Stimulated activated CD8-positive, alpha-beta memory T cell treated with anti-CD3 and anti-CD28 coated beads, Interleukin-4, amount 100 ng/mL, for 24 hours (primary cell): ENCODE measurements at regions not wholly inside any gene's neighbourhood (a gene's known extent, or its start where the extent isn't known, plus 50 kb on each side); places are given as distances from the start of the nearest gene placed in this dataset.

ENCODE experiments used
- DNase-seq: peaks from one replicate; pipeline ENCODE4 v3.0.0-alpha.2; 2020; ENCODE audit warnings: low read depth

DNA sequence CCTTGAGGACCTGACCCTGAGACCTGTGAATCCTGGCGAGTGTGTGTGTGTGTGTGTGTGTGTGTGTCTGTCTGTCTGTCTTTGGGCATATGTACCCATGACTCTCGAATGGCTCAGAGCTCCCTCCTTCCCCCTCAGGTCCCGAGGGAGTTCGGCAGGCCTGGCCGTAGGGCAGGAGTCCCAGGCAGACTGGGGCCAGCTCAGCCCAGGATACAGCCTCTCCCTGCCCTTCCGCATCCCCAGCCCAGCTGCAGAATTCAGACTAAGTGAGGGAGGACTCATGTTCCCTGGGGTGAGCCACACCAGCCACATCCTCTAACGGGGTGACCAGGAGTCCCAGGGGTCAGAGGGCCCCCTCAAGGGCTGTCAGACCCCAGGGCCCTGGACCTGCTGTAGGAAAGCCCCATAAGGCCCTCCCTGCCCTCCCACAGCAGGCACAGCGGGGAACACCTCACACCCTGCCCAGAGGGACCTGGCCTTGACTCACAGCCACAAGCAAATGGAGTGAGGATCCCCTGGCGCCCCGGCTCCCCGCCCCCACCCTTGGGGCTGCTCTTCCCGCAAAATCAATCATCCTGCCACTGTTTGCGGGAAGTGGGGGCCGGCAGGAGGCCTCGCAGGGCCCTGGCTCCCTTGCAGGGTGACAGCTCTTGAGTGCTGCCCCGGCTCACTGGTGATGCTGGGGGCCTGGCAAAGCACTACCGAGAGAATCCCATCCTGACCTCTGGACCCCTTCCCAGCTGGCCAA lies 101.7 kb upstream of the CASZ1 start:
- DNase-seq, result no peak

DNA sequence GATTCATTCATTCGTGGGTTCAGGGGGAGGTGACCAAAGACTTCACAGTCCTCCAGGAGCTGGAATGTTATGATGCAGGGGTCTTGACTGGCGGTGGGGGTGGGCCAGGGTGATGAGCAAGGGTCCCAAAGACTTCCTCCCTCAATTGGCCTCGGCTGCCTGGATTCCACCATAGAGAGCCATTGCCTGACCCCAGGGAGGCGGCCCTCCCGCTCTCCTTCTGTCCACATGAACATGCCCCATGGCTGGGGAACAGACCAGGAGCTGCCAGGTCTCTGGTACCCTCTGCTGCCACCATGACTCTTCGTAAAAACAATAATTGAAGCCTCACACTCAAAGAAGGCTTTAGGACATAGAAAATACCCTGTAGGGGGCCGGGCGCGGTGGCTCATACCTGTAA lies 102.5 kb upstream of the CASZ1 start:
- DNase-seq, result no peak

DNA sequence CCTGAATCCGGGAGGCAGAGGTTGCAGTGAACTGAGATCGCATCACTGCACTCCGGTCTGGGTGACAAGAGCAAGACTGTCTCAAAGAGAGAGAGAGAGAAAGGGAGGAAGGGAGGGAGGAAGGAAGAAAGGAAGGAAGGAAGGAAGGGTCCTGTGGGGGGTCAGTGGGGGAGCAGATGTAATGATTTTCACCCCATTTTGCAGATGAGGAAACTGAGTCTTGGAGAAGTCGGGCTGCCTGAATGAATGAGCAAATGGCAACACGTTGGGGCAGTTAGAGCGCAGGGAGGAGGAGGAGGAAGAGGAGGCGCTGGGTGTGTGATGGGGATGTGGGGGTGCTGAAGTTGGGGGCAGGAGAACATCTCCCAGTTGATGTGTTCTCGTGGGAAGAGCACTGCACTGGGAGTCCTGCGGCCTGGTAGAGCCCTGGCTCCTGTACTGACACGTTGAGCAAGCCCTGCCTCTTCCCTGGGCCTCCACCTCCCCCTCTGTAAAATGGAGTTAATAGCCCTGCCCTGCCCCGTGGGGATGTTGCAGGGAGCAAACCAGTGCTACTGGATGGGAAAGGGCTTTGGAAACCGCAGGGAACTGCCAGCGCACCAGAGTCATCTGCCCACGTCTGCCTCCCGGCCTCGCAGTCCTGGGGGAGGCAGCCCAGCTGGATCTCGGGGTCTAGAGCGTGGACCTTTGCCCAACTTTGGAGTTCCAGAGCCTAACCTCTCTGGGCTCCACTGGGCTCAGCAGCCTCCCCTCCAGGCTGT lies 103.2 kb upstream of the CASZ1 start:
- no peak for DNase-seq

DNA sequence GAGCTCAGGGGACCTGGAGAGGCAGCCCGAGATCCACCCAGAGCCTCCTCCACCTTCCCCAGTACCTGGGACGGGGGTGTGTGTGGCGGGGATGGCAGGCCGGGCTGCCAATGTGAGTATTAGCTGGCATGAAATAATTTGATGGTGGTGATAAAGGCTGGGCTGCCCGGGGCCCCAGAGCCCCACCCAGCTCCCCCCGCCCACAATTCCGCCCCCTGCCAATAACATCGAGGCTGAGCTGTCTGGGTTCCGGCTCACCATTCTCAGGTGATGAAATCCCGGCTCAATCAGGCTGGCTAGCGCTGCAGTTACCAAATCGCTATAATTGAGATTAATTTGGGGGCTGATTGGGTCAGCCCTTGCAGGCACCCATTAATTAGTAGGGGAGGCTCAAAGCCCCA lies 103.8 kb upstream of the CASZ1 start:
- no peak for DNase-seq

DNA sequence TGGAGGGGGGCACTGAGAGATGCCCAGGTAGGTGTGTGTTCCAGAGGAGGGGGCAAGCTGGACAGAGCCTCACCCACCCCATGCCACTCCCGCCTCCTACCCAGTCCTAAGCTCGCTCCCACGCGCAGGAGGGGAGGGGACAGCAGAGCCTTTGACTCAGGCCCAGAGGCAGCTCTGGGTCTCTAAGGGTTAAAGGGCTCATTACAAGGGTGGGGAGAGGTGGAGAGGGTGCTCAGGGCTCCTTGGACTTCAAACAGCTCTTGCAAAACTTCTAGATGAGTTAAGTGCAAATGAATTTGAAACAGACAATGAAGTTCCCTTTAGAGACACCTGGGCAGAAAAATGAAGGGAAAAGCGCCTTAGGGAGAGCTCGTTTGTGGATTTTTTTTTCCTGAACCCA lies 104.2 kb upstream of the CASZ1 start:
- no peak for DNase-seq

DNA sequence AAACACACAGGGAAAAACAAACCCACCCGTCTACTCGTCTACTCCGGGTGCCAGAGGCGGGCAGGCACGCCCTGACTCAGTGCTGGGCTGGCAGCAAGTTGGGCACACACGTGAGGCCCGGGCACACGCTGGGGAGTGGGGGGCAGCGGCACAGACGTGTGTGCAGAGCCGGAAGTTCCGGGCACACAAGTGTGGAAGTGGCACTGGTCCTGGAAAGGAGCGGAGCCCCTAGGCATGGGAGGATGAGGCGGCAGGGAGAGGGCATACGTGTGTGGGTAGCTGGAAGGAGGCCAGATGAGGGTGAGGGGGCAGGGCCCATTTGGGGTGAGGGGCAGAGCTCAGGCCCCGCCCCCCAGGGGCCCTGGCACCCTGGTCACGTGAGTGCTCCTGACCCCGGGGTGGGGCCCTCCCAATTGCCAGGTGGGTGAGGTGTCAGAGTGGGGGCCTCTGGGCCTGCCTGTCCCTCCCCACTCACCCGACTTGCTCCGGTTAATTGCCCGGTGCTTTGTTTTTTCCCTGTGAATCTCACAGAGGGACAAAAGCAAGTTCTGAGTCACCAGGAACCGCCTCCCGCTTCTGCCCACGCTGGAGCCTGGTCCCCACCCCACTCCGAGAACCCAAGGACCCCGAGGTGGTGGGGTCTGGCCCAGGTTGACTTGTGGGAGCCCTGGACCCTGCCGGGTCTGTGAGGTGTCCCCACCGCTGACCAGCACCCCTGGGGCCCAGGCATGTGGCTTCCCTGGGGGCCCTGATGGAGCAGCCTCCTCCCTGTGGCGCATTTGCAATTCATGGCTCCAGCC lies 104.8 kb upstream of the CASZ1 start:
- no peak for DNase-seq

DNA sequence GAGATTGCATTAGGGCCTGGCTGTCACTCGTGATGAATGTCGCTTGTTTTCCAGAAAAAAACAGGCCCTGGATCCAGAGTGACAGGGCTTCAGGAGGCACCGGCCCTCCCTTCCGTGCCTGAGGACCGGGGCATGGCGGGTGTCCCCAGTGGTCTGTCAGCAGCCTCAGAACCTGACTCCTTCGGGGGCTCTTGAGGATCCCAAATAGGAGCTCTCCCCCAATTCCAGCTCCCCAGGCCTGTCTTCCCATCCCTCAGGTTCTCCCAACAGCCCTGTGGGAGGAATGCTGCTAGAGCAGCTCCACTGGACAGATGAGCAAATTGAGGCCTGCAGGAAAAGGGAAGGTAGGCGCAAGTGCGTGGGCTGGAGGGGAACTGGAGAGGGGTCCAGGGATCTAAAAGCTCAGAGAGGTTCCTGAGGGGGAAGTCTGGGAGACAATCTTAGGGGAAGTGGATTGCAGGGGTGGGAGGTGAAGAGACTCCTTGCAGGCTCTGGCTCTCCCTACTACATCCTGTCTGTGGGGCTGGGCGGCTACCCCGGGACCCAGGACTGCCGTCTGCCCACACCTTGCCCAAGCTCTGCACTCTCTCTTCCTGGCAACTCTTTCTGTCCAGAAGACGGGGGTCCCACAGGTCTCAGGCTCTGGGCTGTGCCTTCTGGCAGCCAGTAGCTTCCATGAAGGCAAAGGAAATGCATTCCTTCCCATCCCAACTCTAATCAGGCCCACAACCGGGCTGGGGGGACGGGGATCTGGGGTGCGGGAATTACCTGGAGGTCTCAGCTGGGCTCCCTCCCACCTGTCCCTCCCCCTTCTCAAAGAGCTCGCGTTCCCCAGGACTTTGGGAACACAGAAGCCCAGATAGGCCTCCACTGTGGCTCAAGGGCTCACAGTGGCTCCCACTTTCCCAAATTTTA lies 105.7 kb upstream of the CASZ1 start:
- DNase-seq, result no peak

DNA sequence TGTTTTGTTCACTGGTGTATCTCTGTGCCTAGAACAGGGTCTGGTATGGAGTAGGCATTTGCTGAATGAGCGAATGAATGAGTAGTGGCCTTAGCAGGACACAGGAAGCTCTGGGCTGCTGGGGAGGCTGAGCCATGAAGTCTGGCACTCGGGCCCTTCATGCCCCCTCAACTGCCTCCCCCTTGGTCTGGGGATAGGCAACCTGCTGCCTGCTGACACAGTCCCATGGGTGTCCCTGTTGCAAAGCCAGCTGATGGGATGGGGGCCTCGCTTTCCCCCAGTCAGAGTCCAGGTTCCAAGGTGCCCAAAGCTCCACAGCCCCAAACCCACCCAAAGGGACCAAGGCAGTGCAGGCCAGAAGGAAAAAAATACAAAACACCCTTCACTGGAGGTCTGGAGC lies 107.0 kb upstream of the CASZ1 start:
- no peak for DNase-seq

DNA sequence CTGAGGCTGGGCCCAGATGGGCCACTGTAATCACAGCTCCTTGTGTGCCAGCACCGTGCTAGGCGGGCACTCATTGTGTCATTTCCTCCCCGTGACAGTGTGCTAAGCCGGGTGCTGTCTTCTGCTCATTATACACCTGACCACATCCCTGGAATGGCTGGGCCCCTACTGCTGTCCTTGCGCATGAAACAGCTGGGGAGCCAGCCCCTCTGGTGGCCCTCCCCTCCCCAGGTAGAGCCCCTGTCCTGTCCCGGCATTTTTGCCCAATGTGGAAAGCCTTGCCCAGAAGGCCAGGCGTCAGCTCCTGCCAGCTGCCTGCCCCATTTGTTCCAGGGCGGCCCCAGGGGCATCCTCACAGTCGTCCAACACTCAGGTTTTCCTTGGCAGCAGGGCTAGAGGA lies 107.4 kb upstream of the CASZ1 start:
- no peak for DNase-seq

DNA sequence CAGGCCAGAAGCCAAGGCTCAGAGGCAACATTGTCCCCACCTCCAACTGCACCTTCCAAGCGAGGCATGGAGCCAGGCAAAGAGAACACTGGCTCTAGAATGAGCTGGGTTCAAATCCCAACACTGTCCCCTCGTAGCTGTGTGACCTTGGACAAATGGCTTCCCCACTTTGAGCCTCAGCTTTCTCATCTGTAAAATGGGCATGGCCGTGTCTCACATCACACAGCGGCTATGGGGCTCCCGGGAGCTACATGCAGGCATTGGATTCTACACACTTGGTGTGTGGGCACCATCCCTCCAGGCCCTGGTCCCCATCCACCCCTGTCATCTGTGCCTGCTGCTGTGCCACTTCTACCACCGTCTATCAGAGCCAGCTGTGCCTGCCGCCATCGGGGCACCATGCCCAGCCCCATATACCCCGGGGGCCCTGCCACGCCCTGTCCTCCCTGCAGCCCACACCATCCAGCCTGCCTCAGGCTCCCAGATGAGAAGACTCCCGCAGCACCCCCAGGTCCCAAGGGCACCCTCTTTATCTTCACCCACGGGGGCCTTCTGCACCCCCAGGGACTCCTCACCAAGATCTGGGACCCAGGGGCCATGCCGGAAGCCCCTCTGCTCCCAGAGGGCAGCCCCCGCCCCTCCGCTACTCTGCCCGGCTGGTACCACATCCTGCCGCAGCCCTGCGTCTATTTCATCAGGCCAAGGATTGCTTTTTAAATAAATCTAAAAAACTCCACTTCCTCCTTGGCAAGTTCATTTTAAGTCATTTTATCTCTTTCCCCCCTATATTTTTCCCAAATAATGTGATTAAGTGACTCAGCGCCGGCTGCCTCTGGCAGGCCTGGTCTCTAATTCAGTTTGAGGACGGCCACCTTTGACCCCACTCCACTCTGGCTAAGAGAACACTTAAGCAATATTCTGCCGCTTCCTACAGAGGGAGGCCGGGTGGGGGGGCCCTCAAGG lies 107.8 kb upstream of the TARDBP start:
- no peak for DNase-seq

DNA sequence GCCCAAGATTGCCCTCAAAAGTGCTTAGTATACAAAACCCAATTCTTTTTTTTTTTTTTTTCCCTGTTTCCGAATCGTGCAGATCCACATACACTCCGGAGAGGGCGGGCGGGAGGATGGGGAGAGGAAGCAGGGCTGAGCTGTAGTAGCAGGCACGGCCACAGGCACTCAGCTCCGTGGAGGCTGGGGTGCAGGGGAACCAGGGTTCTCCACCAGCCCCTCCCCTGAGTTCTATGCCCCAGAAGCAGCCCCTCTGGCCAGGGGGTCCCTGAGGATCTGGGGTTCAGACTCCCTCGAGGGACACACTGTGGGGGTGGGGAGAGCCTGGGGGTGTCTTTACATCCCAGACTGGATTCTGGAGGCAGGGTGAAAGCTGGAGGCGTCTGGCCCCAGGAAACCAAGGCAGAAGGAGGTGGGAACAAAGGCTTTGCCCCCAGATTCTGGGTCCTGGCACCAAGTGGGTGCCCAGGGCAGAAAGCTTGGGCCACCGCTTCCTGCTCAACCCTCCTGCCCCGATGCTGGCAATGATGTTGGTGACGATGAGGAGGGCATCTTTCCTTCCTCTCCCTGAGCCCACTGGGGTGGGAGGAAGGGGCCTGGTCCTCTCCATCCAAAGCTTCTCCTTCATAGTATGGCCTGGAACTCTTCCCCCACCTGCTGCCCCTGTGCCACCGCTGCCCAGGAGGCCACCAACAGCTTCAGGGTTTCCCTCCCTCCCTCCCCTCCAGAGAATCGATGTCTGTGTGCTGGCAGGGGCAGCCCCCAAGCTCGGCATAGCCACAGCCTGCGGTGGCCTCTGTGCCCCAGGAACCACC lies 106.4 kb upstream of the TARDBP start:
- no peak for DNase-seq

DNA sequence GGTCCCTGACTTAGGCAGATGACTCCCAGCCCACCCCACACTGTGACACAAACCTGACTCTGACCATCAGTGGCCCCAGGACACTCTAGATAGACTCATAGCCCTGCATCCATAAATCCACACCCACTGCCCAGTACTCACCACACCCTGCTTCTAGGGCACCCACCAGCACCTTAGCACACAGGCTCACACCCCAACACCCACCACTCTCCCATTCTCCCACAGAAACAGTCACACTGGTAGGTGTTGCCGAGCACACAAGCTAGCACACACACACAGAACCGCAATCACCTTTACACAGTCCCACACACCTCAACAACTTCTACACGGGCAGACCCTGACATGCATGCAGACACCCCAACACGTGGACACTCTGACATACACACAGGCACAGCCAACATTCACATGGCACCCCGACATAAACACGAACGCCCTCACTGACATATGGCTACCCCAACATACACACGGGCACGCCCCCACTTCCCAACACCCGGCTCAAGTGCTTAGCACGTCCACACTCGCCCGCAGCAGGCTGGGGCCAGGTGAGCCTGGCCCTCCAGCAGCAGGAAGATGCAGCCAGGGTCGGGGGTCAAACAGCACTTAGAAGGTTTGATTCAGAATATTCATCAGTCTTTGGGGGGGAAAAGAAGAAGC lies 105.5 kb upstream of the TARDBP start:
- no peak for DNase-seq

DNA sequence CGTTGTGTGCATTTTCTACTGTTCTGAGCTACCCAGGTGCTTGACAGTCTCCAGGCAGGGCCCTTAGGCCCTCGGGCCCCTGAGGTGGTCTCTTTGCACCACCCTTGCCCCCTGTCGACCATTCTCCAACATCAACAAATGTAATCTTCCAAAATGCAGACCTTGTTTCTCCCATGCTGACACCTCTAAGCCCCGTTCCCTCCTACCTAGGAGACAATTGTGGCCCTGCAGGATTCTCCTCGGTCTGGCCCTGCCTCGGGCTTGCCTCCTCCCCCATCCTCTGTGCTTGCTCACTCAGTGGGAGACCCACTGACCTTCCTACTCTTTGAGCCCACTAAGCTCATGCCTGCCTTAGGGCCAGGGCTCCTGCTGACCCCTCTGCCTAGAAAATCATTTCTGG lies 104.2 kb upstream of the TARDBP start:
- DNase-seq, result no peak

DNA sequence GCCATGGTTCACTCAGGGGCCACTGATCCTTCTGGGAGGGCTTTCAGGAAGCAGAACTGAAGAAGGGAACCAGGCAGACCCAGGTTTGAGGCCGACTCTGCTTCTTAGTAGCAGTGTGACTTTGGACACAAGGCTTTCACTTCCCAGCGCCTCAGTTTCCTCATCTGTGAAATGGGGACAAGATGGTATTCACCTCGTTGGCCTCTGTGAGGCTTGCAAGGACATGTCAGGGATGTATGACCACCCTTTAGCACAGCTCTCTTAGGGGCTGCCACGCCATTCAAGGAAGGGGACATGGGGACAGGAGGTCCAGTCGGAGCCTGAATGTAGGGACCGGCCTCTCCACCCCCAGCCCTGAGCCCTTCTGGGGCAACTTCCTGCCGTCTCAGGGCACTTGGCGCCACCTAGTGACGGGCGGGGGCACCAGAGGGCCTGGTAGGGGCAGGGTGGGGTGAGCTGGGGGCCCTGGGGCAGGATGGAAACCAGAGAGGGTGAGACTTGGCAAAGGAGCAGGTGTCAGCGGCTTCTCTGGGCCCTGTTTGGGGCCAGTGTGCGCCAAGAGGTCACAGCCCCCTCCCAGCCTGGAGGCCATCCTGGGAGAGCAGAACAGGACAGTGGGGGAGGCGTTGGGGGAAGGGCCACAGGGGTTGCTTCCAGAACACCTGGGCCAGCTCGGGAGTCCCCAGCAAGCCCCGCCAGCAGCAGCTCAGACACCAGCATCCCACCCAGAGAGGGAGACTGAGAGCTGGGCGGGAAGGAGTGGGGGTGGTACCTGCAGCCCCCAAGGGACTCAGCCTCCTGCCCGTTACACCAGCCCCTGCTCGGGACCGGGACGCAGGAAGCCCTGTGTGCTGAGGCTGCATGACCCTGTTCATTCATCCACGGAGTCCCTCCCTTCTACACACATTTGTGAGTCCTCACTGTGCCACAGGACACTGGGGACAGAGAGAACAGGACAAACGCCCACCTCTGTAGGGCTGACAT lies 102.5 kb upstream of the TARDBP start:
- peak; percentile 71 for DNase-seq

DNA sequence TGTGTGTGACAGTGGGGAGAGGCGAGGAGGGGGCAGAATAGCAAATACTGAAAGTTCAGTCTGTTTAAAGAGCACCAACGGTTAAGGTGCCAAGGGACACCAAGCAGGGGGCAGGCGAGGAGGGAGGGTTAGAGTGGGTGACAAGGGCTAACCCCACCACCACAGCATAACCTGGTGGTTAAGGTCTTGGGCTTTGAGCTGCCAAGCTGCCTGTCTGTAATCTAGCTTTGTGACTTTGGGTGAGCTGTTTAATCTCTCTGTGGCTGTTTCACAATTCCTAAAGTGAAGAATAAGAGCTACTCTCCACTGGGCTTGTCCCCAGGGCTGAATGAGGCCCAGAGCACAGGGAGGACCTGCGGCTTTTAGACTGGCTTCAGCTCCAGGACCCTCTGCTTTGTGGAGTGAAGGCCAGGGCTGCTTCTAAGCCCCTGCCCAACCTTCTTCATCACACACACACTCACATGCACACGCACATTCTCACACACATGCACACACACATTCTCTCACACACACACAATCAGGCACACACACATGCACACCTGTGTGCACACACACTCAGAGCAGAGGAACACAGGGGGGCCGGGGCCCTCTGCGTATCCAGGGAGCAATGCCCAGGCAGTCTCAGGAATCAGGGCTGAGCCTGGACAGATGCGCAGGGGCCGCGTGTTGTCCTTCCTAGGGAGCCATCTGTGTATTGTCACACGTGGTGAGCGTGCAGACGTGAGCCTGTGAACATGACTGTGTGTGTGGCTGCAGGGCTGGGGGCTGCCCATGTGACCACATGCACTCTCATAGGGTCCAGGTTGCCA lies 101.6 kb upstream of the TARDBP start:
- no peak for DNase-seq

DNA sequence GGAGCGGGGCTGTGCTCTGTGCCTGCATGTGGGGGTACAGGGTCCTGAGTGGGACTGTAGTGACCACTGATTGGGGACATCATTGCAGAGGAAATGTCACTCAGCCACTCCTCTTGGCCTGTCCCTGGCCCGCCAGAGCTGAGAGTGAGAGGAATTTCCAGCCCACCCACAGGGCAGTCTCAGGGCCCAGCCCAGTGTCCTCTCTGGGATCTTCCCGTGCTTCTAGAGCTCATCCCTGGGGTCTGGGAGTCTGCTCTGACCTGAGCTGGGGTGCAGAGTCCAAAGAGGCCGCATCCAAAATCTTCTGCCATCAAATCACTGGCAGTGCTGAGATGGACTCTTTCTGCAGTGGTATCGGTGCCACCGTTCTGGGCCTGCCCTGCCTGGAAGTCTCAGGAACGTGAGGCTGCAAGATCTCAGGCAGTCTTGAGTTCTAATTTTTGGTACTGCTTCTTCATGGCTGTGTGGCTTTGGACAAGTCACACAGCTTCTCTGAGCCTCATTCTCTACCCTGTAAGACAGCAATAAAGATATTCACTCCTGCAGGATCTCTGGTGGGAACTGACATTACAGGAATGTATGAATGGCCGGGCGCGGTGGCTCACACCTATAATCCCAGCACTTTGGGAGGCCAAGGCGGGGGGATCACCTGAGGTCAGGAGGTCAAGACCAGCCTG lies 100.8 kb upstream of the TARDBP start:
- no peak for DNase-seq

DNA sequence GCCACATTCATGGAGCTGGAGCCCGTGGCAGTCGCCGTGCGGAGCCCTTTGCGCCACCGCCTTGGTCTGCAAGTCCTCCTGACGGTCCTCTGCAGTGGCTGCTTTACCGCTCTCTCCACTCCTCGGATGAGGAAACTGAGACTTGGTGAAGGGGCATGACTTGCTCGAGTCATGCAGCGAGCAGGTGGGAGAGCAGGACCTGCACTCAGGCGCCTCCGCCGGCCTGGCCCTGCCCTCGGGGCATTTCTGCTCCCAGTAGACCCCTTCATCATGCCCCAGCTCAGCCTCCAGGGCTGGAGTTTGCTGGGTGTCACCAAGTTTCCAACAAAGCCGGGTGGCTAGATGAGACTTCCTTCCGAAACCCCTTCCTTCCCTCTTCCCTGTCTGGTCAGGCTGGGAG lies 100.0 kb upstream of the TARDBP start:
- no peak for DNase-seq
